Nephron progenitor cell (in vitro differentiated cells): ENCODE measurements at regions not wholly inside any gene's neighbourhood (a gene's known extent, or its start where the extent isn't known, plus 50 kb on each side); places are given as distances from the start of the nearest gene placed in this dataset.

Source experiments
- DNase-seq: peaks from one replicate; pipeline ENCODE4 v3.0.0; 2021
- H3K27ac Mint-ChIP-seq: 2 replicates; pipeline ENCODE4 v1.8.0; 2021; ENCODE audit warnings: mild to moderate bottlenecking, moderate library complexity, mixed read lengths
- H3K27me3 Mint-ChIP-seq: 2 replicates; pipeline ENCODE4 v1.8.0; 2021; ENCODE audit warnings: mild to moderate bottlenecking, low read depth, mixed read lengths; ENCODE audit not compliant: poor library complexity
- H3K36me3 Mint-ChIP-seq: 2 replicates; pipeline ENCODE4 v1.8.0; 2021; ENCODE audit warnings: low read depth, mixed read lengths
- H3K4me1 Mint-ChIP-seq: 2 replicates; pipeline ENCODE4 v1.8.0; 2021; ENCODE audit warnings: mixed read lengths
- H3K4me3 Mint-ChIP-seq: 2 replicates; pipeline ENCODE4 v1.8.0; 2021; ENCODE audit warnings: mild to moderate bottlenecking, moderate library complexity, mixed read lengths
- H3K9me3 Mint-ChIP-seq: 2 replicates; pipeline ENCODE4 v1.8.0; 2021; ENCODE audit warnings: mild to moderate bottlenecking, moderate library complexity, mixed read lengths
- TF ChIP-seq, protein P1 (sequence below): fragments of 200-600 bp; sonication (generic); IDR thresholded peaks from 2 replicates; pipeline ENCODE4 v1.5.0; 2021; ENCODE audit warnings: antibody characterized with exemption

DNA sequence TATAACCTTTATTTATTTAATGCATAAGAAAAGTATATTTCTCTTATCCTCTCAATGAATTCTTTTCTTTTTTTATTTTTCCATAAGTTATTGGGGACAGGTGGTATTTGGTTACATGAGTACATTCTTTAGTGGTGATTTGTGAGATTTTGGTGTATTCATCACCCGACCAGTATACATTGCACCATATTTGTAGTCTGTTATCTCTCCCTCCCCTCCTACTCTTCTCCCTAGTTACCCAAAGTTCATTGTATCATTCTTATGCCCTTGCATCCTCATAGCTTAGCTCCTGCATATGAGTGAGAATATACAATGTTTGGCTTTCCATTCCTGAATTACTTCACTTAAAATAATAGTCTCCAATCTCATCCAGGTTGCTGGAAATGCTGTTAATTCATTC, 1900.0 kb upstream of the SEL1L start:
- no peak for DNase-seq
- Mint-ChIP-seq H3K9me3 (no peaks in the 10 kb centered on the region), H3K4me1 (no peaks in the 10 kb centered on the region), H3K4me3 (no peak overlapping the region), H3K27ac (no peak overlapping the region), H3K36me3 (no peaks in the 10 kb centered on the region), H3K27me3 (no peaks in the 10 kb centered on the region)
- TF ChIP-seq, protein P1, sequence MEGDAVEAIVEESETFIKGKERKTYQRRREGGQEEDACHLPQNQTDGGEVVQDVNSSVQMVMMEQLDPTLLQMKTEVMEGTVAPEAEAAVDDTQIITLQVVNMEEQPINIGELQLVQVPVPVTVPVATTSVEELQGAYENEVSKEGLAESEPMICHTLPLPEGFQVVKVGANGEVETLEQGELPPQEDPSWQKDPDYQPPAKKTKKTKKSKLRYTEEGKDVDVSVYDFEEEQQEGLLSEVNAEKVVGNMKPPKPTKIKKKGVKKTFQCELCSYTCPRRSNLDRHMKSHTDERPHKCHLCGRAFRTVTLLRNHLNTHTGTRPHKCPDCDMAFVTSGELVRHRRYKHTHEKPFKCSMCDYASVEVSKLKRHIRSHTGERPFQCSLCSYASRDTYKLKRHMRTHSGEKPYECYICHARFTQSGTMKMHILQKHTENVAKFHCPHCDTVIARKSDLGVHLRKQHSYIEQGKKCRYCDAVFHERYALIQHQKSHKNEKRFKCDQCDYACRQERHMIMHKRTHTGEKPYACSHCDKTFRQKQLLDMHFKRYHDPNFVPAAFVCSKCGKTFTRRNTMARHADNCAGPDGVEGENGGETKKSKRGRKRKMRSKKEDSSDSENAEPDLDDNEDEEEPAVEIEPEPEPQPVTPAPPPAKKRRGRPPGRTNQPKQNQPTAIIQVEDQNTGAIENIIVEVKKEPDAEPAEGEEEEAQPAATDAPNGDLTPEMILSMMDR: no peak

DNA sequence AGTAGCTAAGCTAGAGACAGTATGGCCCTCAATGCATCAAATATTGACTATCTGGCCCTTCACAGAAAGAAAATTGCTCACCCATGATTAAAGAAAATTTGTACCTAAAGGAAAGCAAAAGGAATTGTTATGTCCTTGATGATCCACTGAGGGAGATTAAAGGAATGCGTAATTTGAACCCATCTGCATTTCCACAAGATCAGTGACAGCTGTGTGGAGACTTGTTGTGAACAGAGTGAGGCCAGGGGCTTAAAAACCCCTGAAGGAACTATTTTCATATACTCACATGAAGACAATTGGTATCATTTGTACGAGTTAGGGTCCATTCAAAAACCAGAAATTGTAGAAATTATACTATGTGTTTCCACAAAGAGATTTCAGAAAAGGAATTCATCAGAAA, 1908.1 kb upstream of the SEL1L start:
- H3K27ac Mint-ChIP-seq: no peak overlapping the region
- no peak overlapping the region for H3K4me3 Mint-ChIP-seq
- H3K9me3 Mint-ChIP-seq: no peaks in the 10 kb centered on the region
- TF ChIP-seq, protein P1: no peak
- H3K4me1 Mint-ChIP-seq: no peaks in the 10 kb centered on the region
- no peaks in the 10 kb centered on the region for H3K27me3 Mint-ChIP-seq
- no peaks in the 10 kb centered on the region for H3K36me3 Mint-ChIP-seq
- no peak for DNase-seq

DNA sequence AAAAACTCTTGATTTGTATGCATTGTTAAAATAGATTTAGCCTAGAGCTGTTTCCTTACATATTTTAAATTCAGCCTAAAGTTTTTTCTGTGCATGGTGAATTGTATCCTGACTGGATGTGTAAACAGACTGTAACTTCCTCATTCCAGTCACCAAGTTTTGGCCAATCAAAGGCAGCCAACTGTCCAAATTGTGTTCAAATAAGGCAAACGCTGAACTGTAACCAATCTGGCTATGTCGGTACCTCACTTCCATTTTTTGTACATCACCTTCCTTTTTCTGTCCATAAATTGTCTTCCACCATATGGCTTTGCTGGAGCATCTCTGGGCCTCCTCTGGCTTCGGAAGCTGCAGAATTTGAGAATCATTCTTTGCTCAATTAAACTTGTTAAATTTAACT, 1921.9 kb upstream of the SEL1L start:
- Mint-ChIP-seq H3K36me3 (peaks cover 5% of the 10 kb centered on the region), H3K4me1 (no peaks in the 10 kb centered on the region), H3K9me3 (peaks cover 52% of the 10 kb centered on the region), H3K4me3 (no peak overlapping the region), H3K27ac (no peak overlapping the region), H3K27me3 (no peaks in the 10 kb centered on the region)
- TF ChIP-seq, protein P1: no peak
- DNase-seq: no peak

DNA sequence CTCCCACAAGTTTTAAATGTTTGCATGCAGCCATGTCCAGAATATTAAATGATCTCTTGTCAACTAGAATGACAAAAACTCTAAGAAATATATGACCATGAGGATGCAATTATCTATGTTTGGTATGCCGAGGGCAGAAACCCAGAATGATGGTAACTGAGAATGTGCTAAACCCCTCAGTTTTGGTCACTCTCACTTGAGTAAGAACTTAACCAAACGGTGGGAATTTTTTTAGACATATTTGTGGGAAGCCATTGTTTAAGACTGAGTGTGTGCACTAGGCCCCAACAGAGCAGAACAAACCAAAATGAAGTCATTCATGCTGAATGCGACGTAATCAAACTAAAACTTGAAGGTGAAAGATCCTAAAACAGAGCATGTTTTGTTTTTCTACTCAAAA, 1927.9 kb upstream of the SEL1L start:
- TF ChIP-seq, protein P1: no peak
- H3K36me3 Mint-ChIP-seq: peaks cover 5% of the 10 kb centered on the region
- no peaks in the 10 kb centered on the region for H3K27me3 Mint-ChIP-seq
- DNase-seq: no peak
- H3K9me3 Mint-ChIP-seq: peaks cover 26% of the 10 kb centered on the region
- no peak overlapping the region for H3K27ac Mint-ChIP-seq
- H3K4me1 Mint-ChIP-seq: no peaks in the 10 kb centered on the region
- H3K4me3 Mint-ChIP-seq: no peak overlapping the region

DNA sequence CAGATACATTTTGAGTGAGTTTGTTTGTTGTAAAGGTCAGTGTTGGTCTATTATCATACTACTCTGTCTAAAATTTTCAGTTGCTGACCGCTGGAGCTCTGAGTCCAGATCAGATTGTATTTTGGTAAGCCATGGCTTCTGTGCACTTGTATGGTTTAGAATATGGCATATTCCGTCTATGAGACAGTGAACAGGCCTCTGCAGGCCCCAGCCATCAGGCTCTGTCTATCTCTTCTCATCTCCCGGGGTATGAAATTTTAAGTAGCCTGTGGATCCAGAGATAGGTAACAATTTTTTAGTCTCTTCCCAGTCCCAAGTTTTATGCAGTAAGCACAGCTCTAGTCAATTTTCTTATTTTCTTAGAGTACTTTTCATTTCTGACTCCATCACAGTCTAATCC, 1929.1 kb upstream of the SEL1L start:
- TF ChIP-seq, protein P1: no peak
- H3K27me3 Mint-ChIP-seq: no peaks in the 10 kb centered on the region
- H3K9me3 Mint-ChIP-seq: peaks cover 26% of the 10 kb centered on the region
- no peaks in the 10 kb centered on the region for H3K4me1 Mint-ChIP-seq
- H3K36me3 Mint-ChIP-seq: peaks cover 5% of the 10 kb centered on the region
- no peak overlapping the region for H3K4me3 Mint-ChIP-seq
- DNase-seq: no peak
- H3K27ac Mint-ChIP-seq: no peak overlapping the region

DNA sequence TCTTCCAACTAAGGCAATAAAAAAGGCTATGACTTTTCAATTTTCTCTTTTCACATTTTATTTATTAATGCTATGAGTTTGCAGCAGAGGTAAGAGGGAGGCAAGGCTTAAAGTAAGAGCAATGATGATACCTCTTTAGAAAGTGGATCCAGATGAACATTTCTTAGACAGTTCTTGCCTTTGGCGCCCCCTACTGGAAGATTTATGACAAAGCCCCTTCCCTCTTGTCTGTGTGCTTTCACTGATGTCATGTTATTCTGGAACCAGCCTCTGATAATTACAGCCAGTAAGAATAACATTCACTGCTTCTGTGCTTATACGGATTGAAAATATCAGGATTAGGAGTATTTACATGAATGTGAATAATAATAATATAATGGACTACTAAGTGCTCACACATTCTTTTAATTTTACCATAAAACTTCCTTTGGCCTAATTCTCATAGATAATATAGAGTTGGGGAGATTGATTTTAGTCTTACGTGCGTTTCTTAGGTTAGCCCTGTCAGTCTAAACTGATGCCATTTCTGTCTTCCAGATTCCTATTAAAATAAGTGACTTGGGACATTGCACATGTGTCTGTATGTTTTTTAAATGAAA, 1929.9 kb upstream of the SEL1L start:
- TF ChIP-seq, protein P1: peak; percentile 84
- H3K9me3 Mint-ChIP-seq: peaks cover 18% of the 10 kb centered on the region
- no peak overlapping the region for H3K4me3 Mint-ChIP-seq
- no peak overlapping the region for H3K27ac Mint-ChIP-seq
- H3K36me3 Mint-ChIP-seq: no peaks in the 10 kb centered on the region
- H3K4me1 Mint-ChIP-seq: no peaks in the 10 kb centered on the region
- peak; percentile 54 for DNase-seq
- no peaks in the 10 kb centered on the region for H3K27me3 Mint-ChIP-seq
